GM23248 (cell line): ENCODE measurements at regions not wholly inside any gene's neighbourhood (a gene's known extent, or its start where the extent isn't known, plus 50 kb on each side); places are given as distances from the start of the nearest gene placed in this dataset.
A peak's percentile ranks its signal among the peaks of the same experiment; 100 is the strongest.

ENCODE experiments used
- DNase-seq: peaks from one replicate; pipeline ENCODE4 v3.0.0-alpha.2; 2015
- H2AFZ ChIP-seq: fragments of 200-600 bp; sonication (generic); 2 replicates; pipeline ENCODE4 v1.6.1; 2016; ENCODE audit warnings: antibody characterized with exemption
- H3F3A ChIP-seq: fragments of 200-600 bp; sonication (generic); 2 replicates; pipeline ENCODE4 v1.6.1; 2016; ENCODE audit warnings: mild to moderate bottlenecking, antibody characterized with exemption, mixed run types; ENCODE audit not compliant: insufficient read depth
- H3K27ac ChIP-seq: fragments of 200-600 bp; sonication (generic); 2 replicates; pipeline ENCODE4 v1.5.1; 2016; ENCODE audit warnings: mild to moderate bottlenecking
- H3K27me3 ChIP-seq: fragments of 200-600 bp; sonication (generic); replicated peaks from 2 replicates; pipeline ENCODE4 v1.6.1; 2016; ENCODE audit warnings: mild to moderate bottlenecking; ENCODE audit not compliant: insufficient read depth
- H3K36me3 ChIP-seq: fragments of 200-600 bp; sonication (generic); 2 replicates; pipeline ENCODE4 v1.6.1; 2016; ENCODE audit warnings: low read depth, mild to moderate bottlenecking
- H3K4me1 ChIP-seq: fragments of 200-600 bp; sonication (generic); 2 replicates; pipeline ENCODE4 v1.6.1; 2016; ENCODE audit warnings: mild to moderate bottlenecking; ENCODE audit not compliant: insufficient read depth
- H3K4me2 ChIP-seq: fragments of 200-600 bp; sonication (generic); one replicate; pipeline ENCODE4 v1.6.1; 2016; ENCODE audit warnings: mild to moderate bottlenecking; ENCODE audit not compliant: unreplicated experiment
- H3K4me3 ChIP-seq: fragments of 200-600 bp; sonication (generic); 2 replicates; pipeline ENCODE4 v1.5.1; 2016; ENCODE audit warnings: mild to moderate bottlenecking
- H3K79me2 ChIP-seq: fragments of 200-600 bp; sonication (generic); 2 replicates; pipeline ENCODE4 v1.6.1; 2016; ENCODE audit warnings: mild to moderate bottlenecking; ENCODE audit not compliant: insufficient read depth
- H3K9ac ChIP-seq: fragments of 200-600 bp; sonication (generic); 2 replicates; pipeline ENCODE4 v1.6.1; 2016; ENCODE audit warnings: mild to moderate bottlenecking
- H3K9me2 ChIP-seq: fragments of 200-600 bp; sonication (generic); 2 replicates; pipeline ENCODE4 v1.6.1; 2016; ENCODE audit warnings: mixed run types, mild to moderate bottlenecking, moderate library complexity; ENCODE audit not compliant: insufficient read depth
- H3K9me3 ChIP-seq: fragments of 200-600 bp; sonication (generic); one replicate; pipeline ENCODE4 v1.6.1; 2017; ENCODE audit warnings: low read depth
- H4K20me1 ChIP-seq: fragments of 200-600 bp; sonication (generic); 2 replicates; pipeline ENCODE4 v1.6.0; 2016; ENCODE audit not compliant: insufficient read depth
- EZH2 ChIP-seq: fragments of 200-600 bp; sonication (generic); IDR thresholded peaks from 2 replicates; pipeline ENCODE4 v1.6.1; 2018; ENCODE audit warnings: antibody characterized with exemption, mild to moderate bottlenecking; ENCODE audit not compliant: insufficient read depth, poor library complexity, severe bottlenecking
- EZH2phosphoT487 ChIP-seq: fragments of 200-600 bp; sonication (generic); IDR thresholded peaks from 2 replicates; pipeline ENCODE4 v1.6.1; 2018; ENCODE audit warnings: antibody characterized with exemption, moderate library complexity, mild to moderate bottlenecking, low read depth; ENCODE audit not compliant: insufficient read depth
- WGBS, 2 experiments: methylation state at CpG; one replicate each; pipeline ENCODE4 v1.1.6; 2015 to 2017; ENCODE audit warnings: low lambda C conversion rate in 2 of 2, low coverage in 1 of 2; ENCODE audit errors: missing lambda C conversion rate in 2 of 2; 5-methylcytosine and 5-hydroxymethylcytosine counted together
- in situ Hi-C: fragments of 300-500 bp; cut with MboI; formaldehyde crosslinking; loops from 2 replicates; pipeline ENCODE4 v1.15.0; 2020

- peak; percentile 47 for DNase-seq
- no peaks in the 10 kb centered on the region for H3K9me2 ChIP-seq
Measured at GRCh38 chr20:33908336-33908735, 85.4 kb upstream of the RALY start.

GRCh38 chr20:33908868-33909267 lies 84.8 kb upstream of the RALY start:
- Histone ChIP-seq H3K9me2 (no peaks in the 10 kb centered on the region), H3K79me2 (no peaks in the 10 kb centered on the region), H3K27me3 (no peaks in the 10 kb centered on the region), H4K20me1 (no peaks in the 10 kb centered on the region), H2AFZ (no peak overlapping the region), H3K27ac (peak overlapping the region; percentile 41), H3K9ac (no peak overlapping the region), H3K4me2 (peak overlapping the region; percentile 20), H3K9me3 (no peaks in the 10 kb centered on the region), H3F3A (peaks cover 15% of the 10 kb centered on the region), H3K4me1 (peaks cover 26% of the 10 kb centered on the region), H3K36me3 (no peaks in the 10 kb centered on the region), H3K4me3 (no peak overlapping the region)
- WGBS, 2 experiments, result 93 to 94% methylated on average over 6 of the region's 6 CpGs
- in situ Hi-C loops, result no loop called here
- TF ChIP-seq EZH2 (no peak), EZH2phosphoT487 (no peak)
- no peak for DNase-seq

More at GRCh38 chr20:33908336-33908735, 85.4 kb upstream of the RALY start:
- Histone ChIP-seq H3K4me1 (peaks cover 26% of the 10 kb centered on the region), H3K79me2 (no peaks in the 10 kb centered on the region), H3K9ac (no peak overlapping the region), H3K27ac (no peak overlapping the region), H3K9me3 (no peaks in the 10 kb centered on the region), H3K36me3 (no peaks in the 10 kb centered on the region), H2AFZ (peak overlapping the region; percentile 38; the same call in 1 of the 2 replicates), H4K20me1 (no peaks in the 10 kb centered on the region), H3K4me2 (peak overlapping the region; percentile 20), H3K27me3 (no peaks in the 10 kb centered on the region), H3K4me3 (no peak overlapping the region), H3F3A (peaks cover 15% of the 10 kb centered on the region)
- in situ Hi-C loops, result no loop called here
- TF ChIP-seq EZH2 (no peak), EZH2phosphoT487 (no peak)
- WGBS, 2 experiments, result 23 to 25% methylated on average over 6 of the region's 6 CpGs

GRCh38 chr20:33909331-33909921 lies 84.3 kb upstream of the RALY start:
- Histone ChIP-seq H3F3A (peaks cover 15% of the 10 kb centered on the region), H3K4me1 (peaks cover 26% of the 10 kb centered on the region), H2AFZ (peak overlapping the region; percentile 44), H3K4me3 (no peak overlapping the region), H3K27ac (peak overlapping the region; percentile 41), H4K20me1 (no peaks in the 10 kb centered on the region), H3K27me3 (no peaks in the 10 kb centered on the region), H3K9me3 (no peaks in the 10 kb centered on the region), H3K4me2 (peak overlapping the region; percentile 54), H3K9me2 (no peaks in the 10 kb centered on the region), H3K79me2 (no peaks in the 10 kb centered on the region), H3K9ac (no peak overlapping the region), H3K36me3 (no peaks in the 10 kb centered on the region)
- TF ChIP-seq EZH2 (no peak), EZH2phosphoT487 (no peak)
- peak; percentile 78 for DNase-seq
- 60 to 63% methylated on average over 6 of the region's 6 CpGs for WGBS, 2 experiments
- in situ Hi-C loops, result no loop called here

- H3K36me3 ChIP-seq, result no peaks in the 10 kb centered on the region
- in situ Hi-C loops, result no loop called here
- H3K79me2 ChIP-seq, result no peaks in the 10 kb centered on the region
- peak overlapping the region; percentile 41 for H3K27ac ChIP-seq
- H3K4me1 ChIP-seq, result peaks cover 26% of the 10 kb centered on the region
- no peaks in the 10 kb centered on the region for H4K20me1 ChIP-seq
- H3K9me3 ChIP-seq, result no peaks in the 10 kb centered on the region
- WGBS, 2 experiments, result 79 to 80% methylated on average over 2 of the region's 2 CpGs
- no peaks in the 10 kb centered on the region for H3K27me3 ChIP-seq
- peak; percentile 8 for DNase-seq
- H3F3A ChIP-seq, result peaks cover 15% of the 10 kb centered on the region
- H3K4me2 ChIP-seq, result peak overlapping the region; percentile 54
- H3K9me2 ChIP-seq, result no peaks in the 10 kb centered on the region
- H3K4me3 ChIP-seq, result no peak overlapping the region
- TF ChIP-seq EZH2 (no peak), EZH2phosphoT487 (no peak)
- peak overlapping the region; percentile 44 for H2AFZ ChIP-seq
- no peak overlapping the region for H3K9ac ChIP-seq
Measured at GRCh38 chr20:33910056-33910455, 83.7 kb upstream of the RALY start.
